HG02981 (cell line): ENCODE measurements at regions not wholly inside any gene's neighbourhood (a gene's known extent, or its start where the extent isn't known, plus 50 kb on each side); places are given as distances from the start of the nearest gene placed in this dataset.
"Not testable (repeated sequence)": the region's sequence is repeated elsewhere in the genome, so short reads cannot be mapped to it uniquely, and the experiment has no call there.

Experiments used
- ATAC-seq: cut with Tn5 transposase; IDR thresholded peaks from one replicate; pipeline ENCODE4 v1.9.1; 2021; ENCODE audit warnings: mild to moderate bottlenecking, moderate library complexity; ENCODE audit not compliant: unreplicated experiment

- ATAC-seq: no peak
Measured at GRCh38 chr10:18735711-18736110, 76.5 kb downstream of the ARL5B start.

- no peak for ATAC-seq
Measured at GRCh38 chr10:18737236-18737635, 78.0 kb downstream of the ARL5B start.

GRCh38 chr10:18737841-18738240, 78.6 kb downstream of the ARL5B start:
- no peak for ATAC-seq

GRCh38 chr10:18738835-18739234, 79.6 kb downstream of the ARL5B start:
- ATAC-seq: no peak

- ATAC-seq: no peak
Measured at GRCh38 chr10:18743926-18744325, 84.7 kb downstream of the ARL5B start.

GRCh38 chr10:18753312-18753895, 94.2 kb downstream of the ARL5B start:
- no peak for ATAC-seq

GRCh38 chr10:18759575-18759974, 100.3 kb downstream of the ARL5B start:
- ATAC-seq: peak; percentile 83

GRCh38 chr10:18760836-18761235, 101.6 kb downstream of the ARL5B start:
- ATAC-seq: no peak

GRCh38 chr10:18767981-18768380, 108.8 kb downstream of the ARL5B start:
- no peak for ATAC-seq

- no peak for ATAC-seq
Measured at GRCh38 chr10:18773180-18773579, 113.9 kb downstream of the ARL5B start.

- ATAC-seq: no peak
Measured at GRCh38 chr10:18777258-18777657, 118.0 kb downstream of the ARL5B start.

- no peak for ATAC-seq
Measured at GRCh38 chr10:18786478-18786877, 127.2 kb downstream of the ARL5B start.

GRCh38 chr10:18793951-18794350, 134.7 kb downstream of the ARL5B start:
- no peak for ATAC-seq

- ATAC-seq: no peak
Measured at GRCh38 chr10:18795549-18795948, 136.3 kb downstream of the ARL5B start.

- no peak for ATAC-seq
Measured at GRCh38 chr10:18797286-18797685, 138.1 kb downstream of the ARL5B start.

GRCh38 chr10:18822156-18822555, 162.9 kb downstream of the ARL5B start:
- no peak for ATAC-seq

GRCh38 chr10:18829259-18829658, 170.0 kb downstream of the ARL5B start:
- no peak for ATAC-seq

GRCh38 chr10:18830277-18830676, 171.0 kb downstream of the ARL5B start:
- ATAC-seq: no peak

- ATAC-seq: not testable (repeated sequence)
Measured at GRCh38 chr10:18856623-18857022, 192.0 kb upstream of the MALRD1 start.

- no peak for ATAC-seq
Measured at GRCh38 chr10:18859659-18860058, 188.9 kb upstream of the MALRD1 start.

GRCh38 chr10:18860186-18860585, 188.4 kb upstream of the MALRD1 start:
- ATAC-seq: no peak

GRCh38 chr10:18860631-18861240, 187.9 kb upstream of the MALRD1 start:
- ATAC-seq: no peak

GRCh38 chr10:18861382-18861781, 187.2 kb upstream of the MALRD1 start:
- ATAC-seq: no peak
